ENCODE measurements at regions not wholly inside any gene's neighbourhood (a gene's known extent, or its start where the extent isn't known, plus 50 kb on each side); places are given as distances from the start of the nearest gene placed in this dataset.

GRCh38 chr1:82848043-82848442 lies 1047.3 kb downstream of the ADGRL2 start:
- no peaks in the 10 kb centered on the region for H3K4me1 ChIP-seq (ENCODE audit: insufficient read depth, low read length, severe bottlenecking)
- no peaks in the 10 kb centered on the region for H3K27me3 ChIP-seq (ENCODE audit: insufficient read depth, low read length)
- no peak for TF ChIP-seq CTCF (IDR thresholded peaks at IDR 0.05; ENCODE audit: low read length)
- no peak for TF ChIP-seq EZH2 (IDR thresholded peaks at IDR 0.05; ENCODE audit: borderline replicate concordance, low read length)
- no peaks in the 10 kb centered on the region for H3K9me3 ChIP-seq (ENCODE audit: low read length)
- H3K27ac ChIP-seq (ENCODE audit: low read depth, low read length, poor library complexity, severe bottlenecking): no peak overlapping the region
- no peaks in the 10 kb centered on the region for H3K79me2 ChIP-seq (ENCODE audit: insufficient read depth, low read length)
- no peaks in the 10 kb centered on the region for H4K20me1 ChIP-seq (ENCODE audit: insufficient read depth, low read length)
- no peaks in the 10 kb centered on the region for H3K9me2 ChIP-seq (ENCODE audit: low read depth, low read length)
- H2AFZ ChIP-seq (ENCODE audit: low read length): no peak overlapping the region
- no peaks in the 10 kb centered on the region for H3K36me3 ChIP-seq (ENCODE audit: insufficient read depth, low read length)
- no peak overlapping the region for H3K4me3 ChIP-seq (ENCODE audit: low read depth, low read length, poor library complexity, severe bottlenecking)
- H3K4me2 ChIP-seq (ENCODE audit: low read length): no peak overlapping the region
- H3F3A ChIP-seq (ENCODE audit: insufficient read depth, low read length): no peaks in the 10 kb centered on the region
- H3K9ac ChIP-seq (ENCODE audit: low read length): no peak overlapping the region

GRCh38 chr1:82845866-82846265 lies 1045.1 kb downstream of the ADGRL2 start:
- no peaks in the 10 kb centered on the region for H3K36me3 ChIP-seq (ENCODE audit: insufficient read depth, low read length)
- H3K9me2 ChIP-seq (ENCODE audit: low read depth, low read length): no peaks in the 10 kb centered on the region
- no peak overlapping the region for H2AFZ ChIP-seq (ENCODE audit: low read length)
- H3F3A ChIP-seq (ENCODE audit: insufficient read depth, low read length): no peaks in the 10 kb centered on the region
- H3K9ac ChIP-seq (ENCODE audit: low read length): no peak overlapping the region
- no peaks in the 10 kb centered on the region for H3K79me2 ChIP-seq (ENCODE audit: insufficient read depth, low read length)
- TF ChIP-seq CTCF (IDR thresholded peaks at IDR 0.05; ENCODE audit: low read length): no peak
- no peak for TF ChIP-seq EZH2 (IDR thresholded peaks at IDR 0.05; ENCODE audit: borderline replicate concordance, low read length)
- H3K27me3 ChIP-seq (ENCODE audit: insufficient read depth, low read length): no peaks in the 10 kb centered on the region
- no peak overlapping the region for H3K27ac ChIP-seq (ENCODE audit: low read depth, low read length, poor library complexity, severe bottlenecking)
- no peaks in the 10 kb centered on the region for H3K9me3 ChIP-seq (ENCODE audit: low read length)
- no peak overlapping the region for H3K4me2 ChIP-seq (ENCODE audit: low read length)
- no peaks in the 10 kb centered on the region for H3K4me1 ChIP-seq (ENCODE audit: insufficient read depth, low read length, severe bottlenecking)
- no peak overlapping the region for H3K4me3 ChIP-seq (ENCODE audit: low read depth, low read length, poor library complexity, severe bottlenecking)
- no peaks in the 10 kb centered on the region for H4K20me1 ChIP-seq (ENCODE audit: insufficient read depth, low read length)

GRCh38 chr1:82844911-82845827 lies 1044.4 kb downstream of the ADGRL2 start:
- no peak overlapping the region for H3K9ac ChIP-seq (ENCODE audit: low read length)
- H3F3A ChIP-seq (ENCODE audit: insufficient read depth, low read length): no peaks in the 10 kb centered on the region
- H3K27me3 ChIP-seq (ENCODE audit: insufficient read depth, low read length): no peaks in the 10 kb centered on the region
- H3K4me1 ChIP-seq (ENCODE audit: insufficient read depth, low read length, severe bottlenecking): no peaks in the 10 kb centered on the region
- no peaks in the 10 kb centered on the region for H3K9me3 ChIP-seq (ENCODE audit: low read length)
- H2AFZ ChIP-seq (ENCODE audit: low read length): no peak overlapping the region
- no peaks in the 10 kb centered on the region for H3K79me2 ChIP-seq (ENCODE audit: insufficient read depth, low read length)
- H3K4me2 ChIP-seq (ENCODE audit: low read length): no peak overlapping the region
- no peak overlapping the region for H3K27ac ChIP-seq (ENCODE audit: low read depth, low read length, poor library complexity, severe bottlenecking)
- no peaks in the 10 kb centered on the region for H3K36me3 ChIP-seq (ENCODE audit: insufficient read depth, low read length)
- no peak for TF ChIP-seq EZH2 (IDR thresholded peaks at IDR 0.05; ENCODE audit: borderline replicate concordance, low read length)
- H4K20me1 ChIP-seq (ENCODE audit: insufficient read depth, low read length): no peaks in the 10 kb centered on the region
- no peak overlapping the region for H3K4me3 ChIP-seq (ENCODE audit: low read depth, low read length, poor library complexity, severe bottlenecking)
- no peaks in the 10 kb centered on the region for H3K9me2 ChIP-seq (ENCODE audit: low read depth, low read length)
